Kidney (tissue), 13 donors: ENCODE measurements at regions not wholly inside any gene's neighbourhood (a gene's known extent, or its start where the extent isn't known, plus 50 kb on each side); places are given as distances from the start of the nearest gene placed in this dataset.

ENCODE experiments used
- DNase-seq, 5 donors: peaks; one replicate each; pipeline ENCODE4 v3.0.0-alpha.2; 2013 to 2020
- FAIRE-seq: peaks from 2 replicates; lab custom pipeline; 2012; peaks lifted over from hg19 to GRCh38; lab: Jason Lieb, UNC
- H3K27ac ChIP-seq, 2 donors: one replicate each; pipeline ENCODE4 v1.7.0; 2013; ENCODE audit warnings: low read depth in 2 of 2, low read length in 2 of 2, inconsistent platforms in 1 of 2
- H3K27me3 ChIP-seq: one replicate; pipeline ENCODE4 v1.7.1; 2013; ENCODE audit warnings: low read length, inconsistent platforms; ENCODE audit not compliant: control insufficient read depth, insufficient read depth
- H3K36me3 ChIP-seq, 3 donors: one replicate each; pipeline versions ENCODE4 v1.7.0 to v1.7.1; 2013; ENCODE audit warnings: low read length in 3 of 3, control low read depth in 1 of 3, inconsistent platforms in 1 of 3; ENCODE audit not compliant: insufficient read depth in 3 of 3, control insufficient read depth in 2 of 3
- H3K4me1 ChIP-seq, 3 donors: one replicate each; pipeline versions ENCODE4 v1.7.0 to v1.7.1; 2013; ENCODE audit warnings: low read length in 3 of 3, inconsistent platforms in 1 of 3, low read depth in 1 of 3; ENCODE audit not compliant: control insufficient read depth in 2 of 3, insufficient read depth in 2 of 3
- H3K4me3 ChIP-seq, 3 donors: one replicate each; pipeline versions ENCODE4 v1.7.0 to v1.8.1; 2013; ENCODE audit warnings: low read length in 3 of 3, control low read depth in 1 of 3, inconsistent platforms in 1 of 3
- H3K9ac ChIP-seq, 3 donors: one replicate each; pipeline versions ENCODE4 v1.7.0 to v1.7.1; 2013; ENCODE audit warnings: low read length in 3 of 3, control low read depth in 1 of 3, inconsistent platforms in 1 of 3
- H3K9me3 ChIP-seq, 3 donors: one replicate each; pipeline versions ENCODE4 v1.7.0 to v1.7.1; 2013; ENCODE audit warnings: low read length in 3 of 3, control low read depth in 1 of 3, inconsistent platforms in 1 of 3; ENCODE audit not compliant: control insufficient read depth in 2 of 3, insufficient read depth in 1 of 3
- intact Hi-C: fragments of 100-400 bp; cut with DNase I; formaldehyde crosslinking; loops from one replicate; pipeline ENCODE4 v1.11.1; 2022
- TF ChIP-seq, protein P1 (sequence below): IDR thresholded peaks from 3 replicates; pipeline ENCODE4 v1.5.1; 2012; ENCODE audit warnings: mild to moderate bottlenecking, moderate library complexity, borderline replicate concordance; ENCODE audit not compliant: insufficient read depth; ENCODE audit errors: extremely low read depth
- donor health status: control.
- donor health status: control.
- donor health status: control.
- donor health status: control.
- donor health status: control.
- donor health status: DM: yes; HTN: yes; CAD: no.
- donor health status: Normal renal cell carcinoma (clear cell type).

- DNase-seq, result no peak
- no peak overlapping the region for H3K4me3 ChIP-seq
- intact Hi-C loops, result no loop called here
- H3K27ac ChIP-seq, result no peak overlapping the region
- no peak overlapping the region for H3K9ac ChIP-seq
- no peaks in the 10 kb centered on the region for H3K36me3 ChIP-seq
- no peaks in the 10 kb centered on the region for H3K9me3 ChIP-seq
- no peaks in the 10 kb centered on the region for H3K4me1 ChIP-seq
- FAIRE-seq, result no peak
- H3K27me3 ChIP-seq, result no peaks in the 10 kb centered on the region
- TF ChIP-seq, protein P1, sequence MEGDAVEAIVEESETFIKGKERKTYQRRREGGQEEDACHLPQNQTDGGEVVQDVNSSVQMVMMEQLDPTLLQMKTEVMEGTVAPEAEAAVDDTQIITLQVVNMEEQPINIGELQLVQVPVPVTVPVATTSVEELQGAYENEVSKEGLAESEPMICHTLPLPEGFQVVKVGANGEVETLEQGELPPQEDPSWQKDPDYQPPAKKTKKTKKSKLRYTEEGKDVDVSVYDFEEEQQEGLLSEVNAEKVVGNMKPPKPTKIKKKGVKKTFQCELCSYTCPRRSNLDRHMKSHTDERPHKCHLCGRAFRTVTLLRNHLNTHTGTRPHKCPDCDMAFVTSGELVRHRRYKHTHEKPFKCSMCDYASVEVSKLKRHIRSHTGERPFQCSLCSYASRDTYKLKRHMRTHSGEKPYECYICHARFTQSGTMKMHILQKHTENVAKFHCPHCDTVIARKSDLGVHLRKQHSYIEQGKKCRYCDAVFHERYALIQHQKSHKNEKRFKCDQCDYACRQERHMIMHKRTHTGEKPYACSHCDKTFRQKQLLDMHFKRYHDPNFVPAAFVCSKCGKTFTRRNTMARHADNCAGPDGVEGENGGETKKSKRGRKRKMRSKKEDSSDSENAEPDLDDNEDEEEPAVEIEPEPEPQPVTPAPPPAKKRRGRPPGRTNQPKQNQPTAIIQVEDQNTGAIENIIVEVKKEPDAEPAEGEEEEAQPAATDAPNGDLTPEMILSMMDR, result no peak
These were observed 400.2 kb downstream of the KIF16B start for GRCh38 chr20:16173044-16173443.

DNA sequence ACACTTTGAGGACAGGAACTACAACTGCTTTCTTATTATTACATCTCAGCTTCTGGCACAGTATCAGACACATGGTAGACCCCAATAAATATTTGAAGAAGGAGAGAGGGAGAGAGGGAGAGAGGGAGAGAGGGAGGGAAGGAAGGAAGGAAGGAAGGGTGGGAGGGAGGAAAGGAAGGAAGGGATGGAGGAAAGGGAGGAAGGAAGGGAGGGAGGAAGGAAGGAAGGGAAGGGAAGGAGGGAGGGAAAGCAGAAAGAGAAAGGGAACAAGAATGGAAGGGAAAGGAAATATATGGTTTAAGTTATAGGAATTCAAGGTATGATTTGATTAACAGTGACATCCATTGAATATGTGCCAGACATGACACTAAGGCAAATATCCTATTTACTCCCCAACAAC, 402.1 kb downstream of the KIF16B start:
- Histone ChIP-seq H3K9ac (no peak overlapping the region), H3K9me3 (no peaks in the 10 kb centered on the region), H3K27ac (no peak overlapping the region), H3K4me1 (no peaks in the 10 kb centered on the region), H3K27me3 (no peaks in the 10 kb centered on the region), H3K36me3 (no peaks in the 10 kb centered on the region), H3K4me3 (no peak overlapping the region)
- DNase-seq (no peak), FAIRE-seq (no peak)
- intact Hi-C loops, result no loop called here
- TF ChIP-seq, protein P1, result no peak

DNA sequence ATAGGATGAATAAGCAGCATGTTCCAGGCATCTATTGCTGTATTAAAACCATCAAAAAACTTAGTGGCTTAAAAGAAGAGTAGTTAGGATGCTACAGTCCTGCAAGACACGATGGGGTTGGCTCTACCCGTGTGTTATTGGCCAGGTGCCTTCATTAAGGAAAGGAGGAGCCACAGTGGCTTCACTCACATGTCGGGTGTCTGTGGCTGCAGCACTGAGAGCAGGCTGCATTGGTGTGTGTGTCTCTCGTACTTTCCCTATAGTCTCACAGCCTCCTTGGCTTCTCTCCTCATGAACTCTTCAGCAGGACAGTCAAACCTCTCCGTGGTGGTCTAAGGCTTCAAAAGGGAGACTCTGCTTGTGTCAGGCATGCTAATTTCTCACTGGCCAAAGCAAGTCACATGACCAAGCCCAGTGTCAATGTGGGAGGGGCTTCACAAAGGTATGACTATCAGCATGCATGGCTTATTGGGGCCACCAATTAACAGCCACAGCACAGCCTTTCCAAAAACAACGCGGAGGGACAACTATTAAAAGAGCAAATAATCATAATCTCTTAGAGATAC, 402.8 kb downstream of the KIF16B start:
- no peaks in the 10 kb centered on the region for H3K36me3 ChIP-seq
- no peak overlapping the region for H3K9ac ChIP-seq
- DNase-seq, result no peak
- no peaks in the 10 kb centered on the region for H3K27me3 ChIP-seq
- H3K4me3 ChIP-seq, result no peak overlapping the region
- intact Hi-C loops, result no loop called here
- H3K27ac ChIP-seq, result no peak overlapping the region
- FAIRE-seq, result no peak
- no peaks in the 10 kb centered on the region for H3K9me3 ChIP-seq
- H3K4me1 ChIP-seq, result no peaks in the 10 kb centered on the region
- TF ChIP-seq, protein P1, result no peak

GRCh38 chr20:16167423-16168130, 405.7 kb downstream of the KIF16B start:
- TF ChIP-seq, protein P1, result no peak
- no peak for FAIRE-seq
- no peaks in the 10 kb centered on the region for H3K27me3 ChIP-seq

More at GRCh38 chr20:16167423-16168130, 405.7 kb downstream of the KIF16B start:
- no peaks in the 10 kb centered on the region for H3K36me3 ChIP-seq
- no peak overlapping the region for H3K27ac ChIP-seq
- no peak overlapping the region for H3K9ac ChIP-seq
- H3K9me3 ChIP-seq, result no peaks in the 10 kb centered on the region
- no peaks in the 10 kb centered on the region for H3K4me1 ChIP-seq
- no peak overlapping the region for H3K4me3 ChIP-seq
- intact Hi-C loops, result no loop called here
- DNase-seq, result no peak
